Right lobe of liver (tissue), 6 donors: ENCODE measurements at regions not wholly inside any gene's neighbourhood (a gene's known extent, or its start where the extent isn't known, plus 50 kb on each side); places are given as distances from the start of the nearest gene placed in this dataset.

Experiments used
- ATAC-seq, 4 donors: fragments of 200-7000 bp; cut with Tn5 transposase; one replicate each; pipeline ENCODE4 v1.9.1; 2020; ENCODE audit warnings: mild to moderate bottlenecking in 4 of 4, moderate library complexity in 4 of 4
- DNase-seq, 3 donors: peaks; one replicate each; pipeline ENCODE4 v3.0.0-alpha.2; 2020
- H3K27ac ChIP-seq, 3 donors: fragments of 200-600 bp; one replicate each; pipeline ENCODE4 v1.8.0; 2022
- H3K27me3 ChIP-seq, 2 donors: fragments of 200-600 bp; one replicate each; pipeline ENCODE4 v1.8.0; 2022
- H3K36me3 ChIP-seq, 4 donors: fragments of 200-600 bp; sonication (generic) in 1 of 4; one replicate each; pipeline versions ENCODE4 v1.5.1 to v1.8.0; 2017 to 2022; ENCODE audit warnings: control low read depth in 1 of 4
- H3K4me1 ChIP-seq, 4 donors: fragments of 200-600 bp; sonication (generic) in 1 of 4; one replicate each; pipeline versions ENCODE4 v1.5.1 to v1.8.0; 2017 to 2022; ENCODE audit warnings: control low read depth in 1 of 4
- H3K4me3 ChIP-seq, 3 donors: fragments of 200-600 bp; one replicate each; pipeline ENCODE4 v1.8.0; 2022
- H3K9me3 ChIP-seq, 4 donors: fragments of 200-600 bp; sonication (generic) in 1 of 4; one replicate each; pipeline versions ENCODE4 v1.5.1 to v1.8.0; 2017 to 2022; ENCODE audit warnings: control low read depth in 1 of 4
- CTCF ChIP-seq, 4 donors: fragments of 200-600 bp in 3 of 4; fragments of 450-650 bp in 1 of 4; IDR thresholded peaks; one replicate each; pipeline versions ENCODE4 v1.5.1 to v1.8.0; 2016 to 2022; ENCODE audit warnings: antibody characterized with exemption in 4 of 4, mild to moderate bottlenecking in 2 of 4
- POLR2A ChIP-seq: fragments of 450-650 bp; IDR thresholded peaks from one replicate; pipeline ENCODE4 v1.6.1; 2017; ENCODE audit warnings: antibody characterized with exemption, mild to moderate bottlenecking
- WGBS: methylation state at CpG from one replicate; pipeline ENCODE4 v1.1.6; 2018; ENCODE audit warnings: low coverage, low lambda C conversion rate; ENCODE audit not compliant: insufficient coverage; ENCODE audit errors: missing lambda C conversion rate; 5-methylcytosine and 5-hydroxymethylcytosine counted together
- intact Hi-C, 2 donors: fragments of 100-400 bp; cut with DNase I; formaldehyde crosslinking; loops; one replicate each; pipeline versions ENCODE4 v1.11.2 to v1.14.1; 2022
- donor health status: DM: no; HTN: yes; CAD: no.
- donor health status: DM: no; HTN: no; CAD: no.
- donor health status: DM: no; HTN: no; CAD: no.
- donor health status: DM: no; HTN: yes; CAD: no.
- donor health status: DM: no; HTN: yes; CAD: no.

DNA sequence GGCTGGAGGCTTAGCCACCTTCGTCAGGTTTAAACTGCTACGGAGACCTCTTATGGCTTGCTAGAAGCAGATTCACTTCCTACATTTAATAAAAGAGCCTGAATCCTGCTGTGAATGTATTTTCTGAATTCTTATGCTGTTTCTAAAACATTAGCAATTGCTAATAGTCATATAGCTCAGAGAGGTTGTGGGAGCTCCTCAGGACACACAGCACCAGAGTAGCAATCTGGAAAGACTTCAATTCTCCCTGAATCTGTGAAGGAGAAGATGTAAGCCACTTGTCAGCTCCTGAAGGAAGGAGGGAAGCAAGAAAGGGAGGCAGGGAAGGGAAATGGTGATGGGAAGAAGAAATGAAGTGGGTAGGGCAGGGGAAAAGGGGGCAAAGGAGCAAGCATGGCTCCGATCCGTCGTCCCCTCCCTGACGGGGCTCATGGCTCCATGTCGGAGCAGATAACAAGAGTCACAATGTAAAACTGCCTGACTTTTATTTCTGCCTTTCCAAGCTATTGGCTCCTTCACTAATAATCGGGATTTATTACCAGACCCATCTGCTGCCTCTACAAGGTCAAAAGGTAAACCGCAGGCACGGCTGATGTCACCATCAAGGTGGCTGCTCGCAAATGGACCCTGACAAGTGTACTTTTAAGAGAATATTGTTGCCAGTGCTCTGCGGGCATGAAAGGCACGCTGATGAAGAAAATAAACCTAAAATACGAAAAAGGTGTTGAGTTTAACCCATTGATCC, 656.0 kb upstream of the SALL3 start:
- Histone ChIP-seq H3K9me3 (no peaks in the 10 kb centered on the region), H3K36me3 (no peaks in the 10 kb centered on the region), H3K4me3 (no peak overlapping the region), H3K27ac (no peak overlapping the region), H3K4me1 (no peaks in the 10 kb centered on the region), H3K27me3 (no peaks in the 10 kb centered on the region)
- intact Hi-C loops, result no loop called here
- DNase-seq, result no peak
- no peak for ATAC-seq
- no peak for TF ChIP-seq CTCF (IDR thresholded peaks at IDR 0.05)
- no peak for TF ChIP-seq POLR2A
- WGBS, result 60% methylated on average over 14 of the region's 14 CpGs

GRCh38 chr18:78327643-78328042, 652.0 kb upstream of the SALL3 start:
- H3K36me3 ChIP-seq, result no peaks in the 10 kb centered on the region
- DNase-seq, result no peak

GRCh38 chr18:78330766-78331165, 648.9 kb upstream of the SALL3 start:
- no peak overlapping the region for H3K4me3 ChIP-seq
- intact Hi-C loops, result loop anchor here (10.0 kb wide), 1 partner anchor 64 kb away; no protein-coding TSS in a partner anchor
- 67% methylated on average over 10 of the region's 10 CpGs for WGBS
- no peaks in the 10 kb centered on the region for H3K9me3 ChIP-seq
- TF ChIP-seq CTCF (IDR thresholded peaks at IDR 0.05), result no peak
- no peak for TF ChIP-seq POLR2A
- no peaks in the 10 kb centered on the region for H3K27me3 ChIP-seq
- no peaks in the 10 kb centered on the region for H3K4me1 ChIP-seq
- H3K27ac ChIP-seq, result no peak overlapping the region
- DNase-seq (no peak), ATAC-seq (no peak)
- H3K36me3 ChIP-seq, result no peaks in the 10 kb centered on the region

More at GRCh38 chr18:78327643-78328042, 652.0 kb upstream of the SALL3 start:
- Histone ChIP-seq H3K4me1 (no peaks in the 10 kb centered on the region), H3K27me3 (no peaks in the 10 kb centered on the region), H3K4me3 (no peak overlapping the region), H3K27ac (no peak overlapping the region), H3K9me3 (no peaks in the 10 kb centered on the region)
- intact Hi-C loops, result no loop called here
- ATAC-seq, result peak in 1 of 4 donors; percentile 23
- WGBS, result 75% methylated on average over 4 of the region's 8 CpGs
- TF ChIP-seq CTCF (IDR thresholded peaks at IDR 0.05), result no peak
- TF ChIP-seq POLR2A, result no peak

DNA sequence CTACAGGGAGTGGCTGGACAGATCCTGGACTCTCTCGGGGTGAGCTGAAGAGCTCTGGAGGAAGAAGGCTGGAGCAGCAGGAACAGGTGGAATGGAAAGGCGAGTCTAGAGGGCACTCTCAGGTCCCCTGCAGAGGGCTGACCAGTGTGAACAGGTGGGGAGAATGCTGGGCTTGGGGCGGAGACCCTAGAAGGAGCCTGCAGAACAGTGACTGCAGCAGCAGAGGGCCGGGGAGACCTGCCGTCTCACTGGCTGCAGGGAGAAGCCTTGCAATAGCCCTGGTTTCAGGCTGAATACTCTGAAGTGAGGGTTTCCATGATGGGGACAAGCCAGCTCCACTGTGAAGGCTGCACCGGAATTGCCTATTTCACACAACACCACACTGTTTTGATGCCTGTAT, 626.7 kb upstream of the SALL3 start:
- no peaks in the 10 kb centered on the region for H3K4me1 ChIP-seq
- no peaks in the 10 kb centered on the region for H3K36me3 ChIP-seq
- DNase-seq, result no peak
- H3K9me3 ChIP-seq, result no peaks in the 10 kb centered on the region
- no peaks in the 10 kb centered on the region for H3K27me3 ChIP-seq
- 23% methylated on average over 3 of the region's 6 CpGs for WGBS
- TF ChIP-seq CTCF (IDR thresholded peaks at IDR 0.05) (no peak), POLR2A (no peak)
- no peak for ATAC-seq
- H3K4me3 ChIP-seq, result no peak overlapping the region
- no peak overlapping the region for H3K27ac ChIP-seq
- intact Hi-C loops, result no loop called here
